Renal cortex interstitium (tissue), 11 donors: ENCODE measurements at regions not wholly inside any gene's neighbourhood (a gene's known extent, or its start where the extent isn't known, plus 50 kb on each side); places are given as distances from the start of the nearest gene placed in this dataset.

Experiments used
- DNase-seq, 11 donors: peaks; one replicate each; pipeline ENCODE4 v3.0.0-alpha.2; 2013; ENCODE audit warnings: low read depth in 9 of 11, low spot score in 4 of 11; ENCODE audit errors: extremely low read depth in 1 of 11

- DNase-seq = no peak
Observed at GRCh38 chr12:86379337-86379736, 123.1 kb upstream of the MGAT4C start.

DNA sequence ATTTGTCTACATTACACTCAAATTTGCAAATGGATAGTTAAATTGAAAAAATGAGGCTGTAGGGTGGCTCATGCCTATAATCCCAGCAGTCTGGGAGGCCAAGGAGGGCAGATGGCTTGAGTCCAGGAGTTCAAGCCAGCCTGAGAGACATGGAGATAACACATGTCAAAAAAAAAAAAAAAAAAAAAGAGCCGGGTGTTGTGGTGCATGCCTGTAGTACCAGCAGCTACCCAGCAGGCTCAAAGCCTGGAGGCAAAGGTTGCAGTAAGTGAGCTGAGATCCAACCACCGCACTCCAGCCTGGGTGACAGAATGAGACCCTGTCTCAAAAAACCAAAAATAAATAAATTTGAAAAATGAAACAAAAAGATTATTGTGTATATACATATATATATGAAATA, 119.9 kb upstream of the MGAT4C start:
- DNase-seq = no peak

DNA sequence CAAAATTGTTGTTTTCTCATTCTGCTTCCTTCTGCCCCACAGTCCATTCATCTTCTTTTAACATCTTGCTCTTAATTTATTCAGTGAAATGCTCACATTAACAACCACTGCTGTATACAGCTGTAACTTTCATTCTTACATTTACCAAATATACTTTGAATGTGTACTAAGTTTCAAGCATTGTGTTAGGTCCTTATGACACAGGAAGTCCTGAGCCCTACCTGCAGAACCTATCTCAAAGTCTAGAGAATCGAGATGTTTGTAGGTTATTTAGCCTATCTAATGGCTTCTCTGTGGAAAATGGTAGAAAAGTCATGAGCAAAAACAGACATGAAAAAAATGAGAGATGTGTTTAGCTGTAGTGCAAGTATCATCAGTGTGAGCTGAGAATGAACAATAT, 117.6 kb upstream of the MGAT4C start:
- no peak for DNase-seq

GRCh38 chr12:86367137-86367536, 110.9 kb upstream of the MGAT4C start:
- no peak for DNase-seq

DNA sequence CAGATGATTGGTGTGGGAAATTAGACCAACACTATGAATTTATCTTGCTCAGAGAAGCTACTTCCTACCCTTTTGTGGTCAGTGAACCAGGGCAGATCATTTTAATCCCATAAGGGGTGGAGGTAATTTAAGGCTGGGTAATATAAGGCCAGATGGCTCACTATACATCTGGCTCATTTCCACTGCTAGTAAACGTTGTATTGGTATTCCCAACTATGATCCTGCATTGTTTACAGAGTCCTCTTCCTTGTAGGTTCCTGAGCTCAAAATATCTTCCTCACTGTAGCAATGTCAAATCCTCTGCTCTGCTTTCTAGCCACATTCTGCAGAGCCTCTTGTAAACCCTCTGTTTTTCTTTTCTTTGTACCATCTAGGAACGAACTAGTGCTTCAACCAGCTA, 93.0 kb upstream of the MGAT4C start:
- DNase-seq = no peak

DNA sequence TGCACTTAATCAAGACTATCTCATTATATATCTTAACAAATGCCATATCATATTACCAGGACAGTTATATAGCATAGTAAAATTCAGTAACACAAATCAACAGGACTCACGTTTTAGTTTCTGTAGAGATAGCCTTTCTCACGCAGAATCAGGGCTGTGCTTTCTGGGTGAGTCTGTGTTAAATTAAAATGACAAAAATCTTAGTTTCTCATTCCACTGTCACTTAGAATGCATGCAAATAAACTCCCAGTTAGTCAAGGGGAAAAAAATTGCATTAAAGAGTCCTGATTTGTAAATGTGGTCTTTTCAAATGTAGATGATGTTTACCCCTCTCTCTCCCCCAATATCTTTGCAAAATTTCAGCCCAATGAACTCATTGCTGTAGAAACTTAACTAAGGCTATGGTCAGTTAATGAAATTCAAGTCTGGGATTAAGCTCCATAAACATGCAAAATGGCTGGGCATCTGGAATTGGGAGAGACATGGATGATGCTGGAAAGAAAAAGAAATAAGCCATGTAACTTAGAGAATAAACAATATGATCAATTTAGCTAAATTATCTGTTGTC, 77.8 kb upstream of the MGAT4C start:
- DNase-seq = no peak

GRCh38 chr12:86331457-86331856, 75.3 kb upstream of the MGAT4C start:
- no peak for DNase-seq

DNA sequence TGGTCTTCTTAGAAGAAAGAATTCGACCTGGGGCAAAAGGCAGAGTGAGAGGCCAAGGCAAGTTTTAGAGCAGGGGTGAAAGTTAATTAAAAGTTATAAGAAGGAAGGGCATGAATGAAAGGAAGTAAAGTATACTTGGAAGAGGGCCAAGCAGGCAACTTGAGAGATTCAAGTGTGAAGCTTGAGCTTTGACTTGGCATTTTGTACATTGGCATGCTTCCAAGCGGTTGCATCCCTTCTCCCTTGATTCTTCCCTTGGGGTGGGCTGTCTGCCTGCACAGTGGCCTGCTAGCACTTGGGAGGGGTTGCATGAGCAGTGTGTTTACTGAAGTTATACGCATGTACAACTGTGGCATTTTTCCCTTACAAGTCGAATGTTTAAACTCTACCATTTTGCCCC, 74.8 kb upstream of the MGAT4C start:
- peak in 5 of 11 donors; percentile 1 to 12 (median 5) for DNase-seq

GRCh38 chr12:86312232-86312631, 56.0 kb upstream of the MGAT4C start:
- no peak for DNase-seq
